Skeletal muscle tissue (tissue), 3 donors: ENCODE measurements at regions not wholly inside any gene's neighbourhood (a gene's known extent, or its start where the extent isn't known, plus 50 kb on each side); places are given as distances from the start of the nearest gene placed in this dataset.

Experiments used
- H3K27ac ChIP-seq: one replicate; pipeline ENCODE4 v1.7.0; 2013; ENCODE audit warnings: mild to moderate bottlenecking, low read depth, low read length, inconsistent platforms
- H3K27me3 ChIP-seq, 3 donors: one replicate each; pipeline ENCODE4 v1.7.0; 2013; ENCODE audit warnings: low read length in 3 of 3; ENCODE audit not compliant: control insufficient read depth in 3 of 3, insufficient read depth in 3 of 3
- H3K36me3 ChIP-seq, 3 donors: one replicate each; pipeline ENCODE4 v1.7.0; 2013; ENCODE audit warnings: low read length in 3 of 3; ENCODE audit not compliant: control insufficient read depth in 3 of 3, insufficient read depth in 3 of 3
- H3K4me1 ChIP-seq, 3 donors: one replicate each; pipeline ENCODE4 v1.7.0; 2013; ENCODE audit warnings: low read length in 3 of 3, mild to moderate bottlenecking in 3 of 3; ENCODE audit not compliant: control insufficient read depth in 3 of 3, insufficient read depth in 3 of 3
- H3K4me3 ChIP-seq, 3 donors: one replicate each; pipeline ENCODE4 v1.7.0; 2013; ENCODE audit warnings: low read length in 3 of 3
- H3K9ac ChIP-seq, 3 donors: one replicate each; pipeline ENCODE4 v1.7.0; 2013; ENCODE audit warnings: low read length in 3 of 3, mild to moderate bottlenecking in 3 of 3, moderate library complexity in 2 of 3, low read depth in 1 of 3
- H3K9me3 ChIP-seq, 3 donors: one replicate each; pipeline ENCODE4 v1.7.0; 2013; ENCODE audit warnings: low read length in 3 of 3; ENCODE audit not compliant: control insufficient read depth in 3 of 3
- donor health status: Osteomylitis.

DNA sequence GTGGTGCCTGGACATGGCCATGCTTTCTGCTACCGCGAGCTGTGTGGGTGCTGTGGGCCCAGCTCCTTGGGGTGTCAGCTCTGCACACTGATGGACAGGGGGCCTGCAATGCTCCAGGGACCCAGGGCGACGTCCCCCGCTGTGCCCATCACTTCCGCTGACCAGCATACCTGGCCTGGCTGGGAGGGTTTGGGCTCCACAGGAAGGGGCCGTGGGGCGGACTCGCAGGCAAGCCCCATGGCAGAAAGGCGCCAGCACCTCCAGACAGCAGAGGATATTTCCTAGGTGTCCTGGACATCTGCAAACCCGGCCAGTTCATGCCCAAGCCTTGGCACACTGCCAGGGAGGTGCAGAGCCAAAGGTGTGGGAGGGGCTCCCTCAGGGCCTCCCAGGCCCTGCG is 295.8 kb upstream of the IRX4 start:
- Histone ChIP-seq H3K27me3 (peaks cover 0 to 28% (median 0%) of the 10 kb centered on the region in 3 donors), H3K27ac (no peak overlapping the region)

DNA sequence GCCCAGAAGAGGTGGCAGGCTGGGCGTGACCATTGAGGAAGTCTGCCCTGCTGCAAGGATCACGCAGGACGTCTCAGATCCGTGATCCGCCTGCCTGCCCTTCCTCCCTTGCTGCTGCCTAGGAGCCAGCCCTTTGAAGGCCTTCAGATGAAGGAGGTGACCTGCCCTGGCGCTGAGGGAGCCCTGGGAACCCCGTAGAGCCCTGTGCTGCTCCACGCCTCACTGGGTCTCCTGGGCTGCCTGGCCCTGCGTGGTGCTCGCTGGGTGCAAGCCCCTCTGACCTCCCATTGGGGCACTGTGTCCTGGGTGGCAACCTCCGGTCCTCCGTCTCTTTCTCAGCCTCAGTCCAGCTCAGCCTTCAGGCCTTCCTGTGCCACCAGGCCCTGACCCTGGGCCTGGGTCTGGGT is 295.3 kb upstream of the IRX4 start:
- H3K9me3 ChIP-seq = no peaks in the 10 kb centered on the region
- H3K27me3 ChIP-seq = peaks cover 0 to 28% (median 0%) of the 10 kb centered on the region in 3 donors
- H3K4me1 ChIP-seq = no peaks in the 10 kb centered on the region
- H3K9ac ChIP-seq = no peak overlapping the region
- no peaks in the 10 kb centered on the region for H3K36me3 ChIP-seq
- no peak overlapping the region for H3K27ac ChIP-seq
- no peak overlapping the region for H3K4me3 ChIP-seq

More for the DNA sequence above, 295.8 kb upstream of the IRX4 start:
- Histone ChIP-seq H3K36me3 (no peaks in the 10 kb centered on the region), H3K9me3 (no peaks in the 10 kb centered on the region), H3K4me3 (no peak overlapping the region), H3K4me1 (no peaks in the 10 kb centered on the region), H3K9ac (no peak overlapping the region)

DNA sequence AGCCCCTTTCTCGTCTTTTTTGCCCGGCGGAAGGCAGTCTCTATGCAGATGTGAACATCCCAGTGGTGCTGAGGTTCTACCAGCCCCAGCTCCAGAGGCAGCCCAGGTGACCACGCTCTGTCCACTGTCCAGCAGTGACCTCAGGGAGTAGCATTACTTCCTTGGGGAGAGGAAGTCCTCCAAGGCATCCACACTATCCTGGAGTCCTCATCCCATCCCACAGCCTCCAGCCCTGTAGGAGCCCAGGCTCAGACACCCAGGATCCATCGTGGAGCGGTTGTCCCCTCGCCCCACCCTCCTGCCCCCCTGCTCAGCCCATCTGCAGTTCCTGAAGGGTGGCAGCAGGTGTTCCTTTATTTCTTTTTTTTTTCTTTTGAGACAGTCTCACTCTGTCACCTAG is 294.5 kb upstream of the IRX4 start:
- no peak overlapping the region for H3K9ac ChIP-seq
- no peak overlapping the region for H3K27ac ChIP-seq
- H3K4me3 ChIP-seq = no peak overlapping the region
- no peaks in the 10 kb centered on the region for H3K9me3 ChIP-seq
- peaks cover 0 to 33% (median 0%) of the 10 kb centered on the region in 3 donors for H3K27me3 ChIP-seq
- no peaks in the 10 kb centered on the region for H3K4me1 ChIP-seq
- no peaks in the 10 kb centered on the region for H3K36me3 ChIP-seq

DNA sequence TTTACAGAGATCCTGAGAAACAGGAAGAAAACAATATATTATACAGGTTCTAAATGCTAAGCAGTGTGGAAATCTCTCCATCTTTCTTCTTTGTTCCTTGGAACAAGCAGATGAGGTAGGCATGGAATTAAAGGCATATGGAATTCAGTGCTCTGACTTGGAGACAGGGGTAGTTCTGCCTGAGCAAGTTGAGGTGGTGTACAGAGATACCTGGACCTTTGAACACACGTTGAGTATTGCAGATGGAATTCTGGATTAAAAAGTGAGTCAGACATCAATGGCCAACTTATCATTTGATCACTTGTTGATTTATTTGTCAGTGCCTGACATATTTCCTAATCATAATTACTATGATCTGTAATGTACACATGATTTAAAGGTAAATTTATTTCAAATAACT is 293.9 kb upstream of the IRX4 start:
- Histone ChIP-seq H3K36me3 (no peaks in the 10 kb centered on the region), H3K4me1 (no peaks in the 10 kb centered on the region), H3K4me3 (no peak overlapping the region), H3K9ac (no peak overlapping the region), H3K27me3 (peaks cover 0 to 34% (median 0%) of the 10 kb centered on the region in 3 donors), H3K27ac (no peak overlapping the region), H3K9me3 (no peaks in the 10 kb centered on the region)

DNA sequence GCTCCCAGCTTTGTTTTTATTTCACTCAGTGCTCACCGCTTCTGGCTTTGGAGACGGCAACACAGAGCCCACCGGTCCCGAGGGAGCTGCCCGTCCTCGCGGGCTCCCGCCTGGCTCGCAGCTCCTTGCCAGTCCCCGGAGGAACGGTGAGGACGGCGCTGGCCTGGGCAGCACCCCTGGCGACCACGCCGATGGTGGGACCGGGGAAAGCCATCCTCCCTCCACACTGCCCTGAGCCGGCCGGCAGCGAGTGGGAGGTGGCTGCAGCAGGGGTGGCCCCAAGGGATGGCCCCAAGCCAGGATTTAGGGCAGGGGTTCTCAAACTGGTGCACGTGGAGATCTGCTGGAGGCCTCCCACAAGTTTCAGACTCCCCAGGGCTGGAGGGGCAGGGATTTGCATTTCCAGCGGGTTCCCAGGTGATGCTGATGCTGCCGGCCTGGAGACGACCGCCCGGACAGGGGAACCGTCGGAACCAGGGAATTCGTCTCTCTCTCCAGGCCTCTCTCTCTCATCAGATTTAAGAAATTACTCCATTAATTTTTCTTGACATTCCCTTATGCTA is 293.2 kb upstream of the IRX4 start:
- H3K9ac ChIP-seq = no peak overlapping the region
- no peaks in the 10 kb centered on the region for H3K4me1 ChIP-seq
- peaks cover 0 to 38% (median under 1%) of the 10 kb centered on the region in 3 donors for H3K27me3 ChIP-seq
- H3K36me3 ChIP-seq = no peaks in the 10 kb centered on the region
- H3K4me3 ChIP-seq = no peak overlapping the region
- no peaks in the 10 kb centered on the region for H3K9me3 ChIP-seq
- no peak overlapping the region for H3K27ac ChIP-seq

DNA sequence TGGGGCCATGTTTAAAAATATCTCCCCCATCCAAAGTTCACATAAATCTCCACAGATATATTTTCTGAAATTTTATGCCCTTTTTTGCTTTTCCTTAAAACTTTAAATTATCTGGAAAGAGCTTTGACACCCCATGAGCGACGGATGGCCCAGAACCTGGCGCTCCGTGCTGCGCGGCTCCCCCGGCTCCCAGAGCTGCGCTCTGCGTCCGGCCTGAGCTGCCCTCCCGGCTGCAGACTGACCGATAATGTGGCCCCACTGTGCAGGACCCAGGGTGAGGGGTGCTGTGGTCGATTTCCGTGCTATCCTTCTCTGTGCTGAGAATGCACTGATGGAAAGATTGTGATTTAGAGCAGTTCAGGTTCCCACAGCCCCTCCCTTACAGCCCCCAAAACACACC is 292.3 kb upstream of the IRX4 start:
- no peaks in the 10 kb centered on the region for H3K4me1 ChIP-seq
- H3K27ac ChIP-seq = no peak overlapping the region
- H3K4me3 ChIP-seq = no peak overlapping the region

DNA sequence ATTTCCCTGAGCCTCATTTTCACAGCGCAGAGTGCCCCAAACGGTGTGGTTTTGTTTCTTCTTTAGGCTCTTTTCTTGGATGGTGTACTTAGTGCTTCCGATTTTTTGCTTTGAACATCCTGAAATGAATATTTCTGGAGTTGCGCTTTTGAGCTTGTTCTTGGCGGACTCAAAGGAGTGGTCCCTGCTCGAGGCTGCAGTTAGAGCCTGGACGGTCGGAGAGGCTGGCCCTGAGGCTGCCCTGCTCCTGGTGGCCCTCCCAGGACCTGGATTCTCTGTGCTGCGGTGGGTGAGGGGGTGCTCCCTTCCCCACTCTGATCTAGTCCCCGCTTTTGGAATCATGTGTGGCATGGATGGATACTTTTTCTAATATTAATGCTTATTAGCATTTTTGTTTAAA is 291.8 kb upstream of the IRX4 start:
- H3K9ac ChIP-seq = no peak overlapping the region
- peaks cover 0 to 44% (median 3%) of the 10 kb centered on the region in 3 donors for H3K27me3 ChIP-seq
- no peaks in the 10 kb centered on the region for H3K4me1 ChIP-seq
- H3K9me3 ChIP-seq = no peaks in the 10 kb centered on the region
- H3K4me3 ChIP-seq = no peak overlapping the region
- H3K36me3 ChIP-seq = no peaks in the 10 kb centered on the region
- H3K27ac ChIP-seq = no peak overlapping the region

More for the DNA sequence above, 292.3 kb upstream of the IRX4 start:
- H3K9me3 ChIP-seq = no peaks in the 10 kb centered on the region
- H3K27me3 ChIP-seq = peaks cover 0 to 47% (median 3%) of the 10 kb centered on the region in 3 donors
- H3K9ac ChIP-seq = no peak overlapping the region
- H3K36me3 ChIP-seq = no peaks in the 10 kb centered on the region

DNA sequence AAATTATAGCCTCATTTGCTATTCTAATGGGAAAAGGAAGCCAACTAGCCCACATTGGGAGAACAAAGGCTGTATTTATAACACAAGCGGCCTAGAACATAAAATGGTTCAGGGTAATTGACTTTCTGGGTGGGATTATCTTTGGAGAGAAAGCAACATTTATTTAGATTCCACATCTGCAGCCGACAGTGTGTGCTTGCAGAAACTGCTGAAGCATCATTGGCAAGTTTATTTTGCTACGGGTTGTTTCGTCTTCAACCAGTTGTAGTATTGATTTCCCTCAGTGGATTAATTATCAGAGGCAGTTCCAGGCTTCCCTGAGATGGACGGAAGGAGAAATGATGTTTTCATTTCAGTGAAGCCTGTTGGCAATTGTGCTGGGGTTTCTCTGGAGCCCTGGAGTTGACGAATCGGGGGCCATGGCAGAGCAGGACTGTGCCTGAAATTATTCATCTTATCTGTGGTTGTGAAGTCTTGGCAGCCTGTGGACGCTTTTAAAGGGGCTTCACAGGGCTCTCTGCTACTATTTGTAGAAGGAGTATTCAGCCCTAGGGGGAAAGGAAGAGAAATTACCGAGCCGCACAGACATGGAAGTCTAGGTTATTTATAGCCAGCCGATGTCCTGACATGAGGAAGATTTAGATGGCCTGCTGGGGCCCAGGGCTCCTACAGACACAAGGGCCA is 290.6 kb upstream of the IRX4 start:
- Histone ChIP-seq H3K36me3 (no peaks in the 10 kb centered on the region), H3K9ac (no peak overlapping the region), H3K4me3 (no peak overlapping the region), H3K9me3 (no peaks in the 10 kb centered on the region), H3K27ac (no peak overlapping the region), H3K4me1 (no peaks in the 10 kb centered on the region), H3K27me3 (peaks cover 1 to 52% (median 6%) of the 10 kb centered on the region in 3 donors)

DNA sequence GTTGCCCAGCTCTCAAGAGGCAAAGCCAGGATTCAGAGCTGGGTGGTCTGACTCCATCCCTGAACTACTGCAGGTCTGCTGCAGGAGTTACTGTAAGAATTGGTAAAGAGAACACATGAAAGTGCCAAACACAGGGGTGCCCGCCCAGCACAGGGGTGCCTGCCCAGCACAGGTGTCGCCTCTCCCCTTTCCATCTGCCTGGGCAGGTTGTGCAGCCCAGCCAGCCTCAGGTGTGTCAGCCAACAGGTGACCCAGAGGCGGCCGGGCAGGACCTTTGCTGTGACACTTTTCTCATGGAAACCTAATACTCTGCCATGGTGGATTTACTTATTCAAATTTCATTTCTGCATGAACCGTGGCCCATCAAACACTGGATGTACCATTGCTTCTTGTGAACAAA is 289.7 kb upstream of the IRX4 start:
- Histone ChIP-seq H3K36me3 (no peaks in the 10 kb centered on the region), H3K9me3 (no peaks in the 10 kb centered on the region), H3K27ac (no peak overlapping the region), H3K27me3 (peaks cover 6 to 50% (median 6%) of the 10 kb centered on the region in 3 donors), H3K4me3 (no peak overlapping the region), H3K4me1 (no peaks in the 10 kb centered on the region), H3K9ac (no peak overlapping the region)

DNA sequence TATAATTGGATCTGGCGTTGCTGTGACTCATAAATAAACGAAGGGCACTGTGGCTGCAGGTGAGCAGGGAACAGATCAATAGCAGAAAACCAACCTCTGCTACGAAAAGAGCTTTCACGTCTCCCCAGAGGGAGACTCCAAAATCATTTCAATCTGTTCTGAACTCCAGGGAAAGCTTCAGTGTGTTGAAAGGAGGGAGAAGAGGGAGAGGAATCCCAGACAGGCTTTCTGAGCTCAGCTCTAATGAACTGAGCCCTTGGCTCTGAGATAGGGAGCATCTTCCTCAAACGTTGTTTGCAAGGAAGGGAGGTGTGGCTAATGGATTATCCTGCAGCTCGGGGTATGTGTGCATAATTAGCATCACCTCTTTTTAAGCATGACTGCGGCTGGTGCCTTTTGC is 288.0 kb upstream of the IRX4 start:
- Histone ChIP-seq H3K27me3 (peaks cover 6 to 55% (median 9%) of the 10 kb centered on the region in 3 donors), H3K36me3 (no peaks in the 10 kb centered on the region), H3K4me1 (no peaks in the 10 kb centered on the region), H3K9ac (no peak overlapping the region), H3K9me3 (no peaks in the 10 kb centered on the region), H3K4me3 (no peak overlapping the region), H3K27ac (no peak overlapping the region)
